Amniotic epithelial cell (primary cell): ENCODE measurements at regions not wholly inside any gene's neighbourhood (a gene's known extent, or its start where the extent isn't known, plus 50 kb on each side); places are given as distances from the start of the nearest gene placed in this dataset.
"Not testable (repeated sequence)": the region's sequence is repeated elsewhere in the genome, so short reads cannot be mapped to it uniquely, and the experiment has no call there.

Experiments used
- DNase-seq: peaks from one replicate; pipeline ENCODE4 v3.0.0-alpha.2; 2010; ENCODE audit warnings: low read depth

- peak; percentile 23 for DNase-seq
Observed at GRCh38 chr5:90056911-90057705, 352.4 kb downstream of the CETN3 start.

GRCh38 chr5:90055831-90056328 is 353.7 kb downstream of the CETN3 start:
- DNase-seq = peak; percentile 86

DNA sequence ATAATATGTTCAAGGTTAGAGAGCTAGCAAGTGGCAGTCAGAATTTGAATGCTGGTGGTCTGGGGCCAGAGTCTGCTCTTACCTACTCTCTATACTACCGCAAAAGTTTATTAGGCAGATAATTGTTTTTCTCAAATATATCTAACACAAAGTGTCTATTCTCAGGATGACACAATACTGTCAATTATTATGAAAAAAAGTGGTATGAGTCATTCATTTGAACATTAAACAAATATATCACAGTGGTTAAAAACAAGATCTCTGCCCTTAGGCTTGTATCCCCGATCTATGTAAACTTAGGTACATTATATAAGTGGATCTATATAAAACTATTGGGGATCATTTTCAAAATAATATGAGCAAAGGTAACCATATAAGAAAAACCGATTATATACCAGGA is 354.9 kb downstream of the CETN3 start:
- DNase-seq = peak; percentile 30

DNA sequence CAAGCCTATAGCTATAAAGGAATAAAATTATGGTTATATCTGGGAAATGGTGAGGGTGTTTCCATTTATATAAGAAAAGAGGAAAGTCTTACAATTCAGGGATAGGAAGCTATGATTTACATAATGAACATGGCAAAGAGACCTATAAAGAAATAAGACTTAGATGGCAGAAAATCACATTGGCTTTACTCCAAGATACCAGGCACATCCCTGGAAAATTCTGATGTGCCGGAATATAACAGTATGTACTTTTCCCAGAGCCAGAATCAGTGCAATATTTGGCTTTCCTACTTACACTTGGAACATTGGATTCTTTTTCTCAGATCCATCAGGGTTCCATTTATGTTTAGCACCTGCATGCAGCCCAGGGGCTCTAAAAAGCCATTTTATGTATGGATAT is 357.8 kb downstream of the CETN3 start:
- DNase-seq = no peak

DNA sequence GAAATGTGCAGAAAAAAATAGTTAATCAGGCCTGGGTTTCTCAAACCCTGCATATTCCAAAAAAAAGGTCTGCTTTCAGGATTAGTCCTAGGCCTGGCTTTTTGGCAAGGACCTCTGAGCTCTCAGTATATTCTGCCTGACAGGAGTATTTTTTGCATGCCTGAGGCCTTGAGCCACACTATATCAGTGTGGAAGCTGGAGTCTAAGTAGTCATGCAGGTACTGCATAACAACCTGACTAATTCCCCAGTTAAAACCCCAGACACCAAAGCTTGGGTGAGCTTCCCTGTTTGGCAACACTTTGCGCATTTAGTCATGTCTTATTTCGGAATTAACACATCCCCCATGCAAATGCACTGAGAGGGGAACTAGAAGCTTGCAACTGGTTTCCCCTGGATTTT is 359.5 kb downstream of the CETN3 start:
- DNase-seq = peak; percentile 13

DNA sequence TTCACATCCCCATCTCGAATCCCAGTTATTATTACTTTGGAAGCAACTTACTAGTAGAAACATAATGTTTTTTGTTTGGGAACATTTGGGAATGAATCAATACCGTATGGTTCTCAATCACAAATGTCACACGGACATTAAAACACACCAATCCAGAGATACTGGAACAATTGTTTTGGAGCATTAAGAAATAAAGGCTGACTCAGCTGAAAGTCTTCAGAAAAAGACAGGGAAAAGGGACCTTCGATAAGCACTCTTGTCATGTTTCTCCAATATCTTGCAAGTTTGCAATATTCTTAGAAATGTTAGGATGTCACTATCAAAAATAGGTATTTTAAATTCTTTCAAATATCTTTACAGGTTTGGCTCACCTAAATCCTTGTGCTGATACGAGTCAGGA is 362.4 kb downstream of the CETN3 start:
- no peak for DNase-seq

DNA sequence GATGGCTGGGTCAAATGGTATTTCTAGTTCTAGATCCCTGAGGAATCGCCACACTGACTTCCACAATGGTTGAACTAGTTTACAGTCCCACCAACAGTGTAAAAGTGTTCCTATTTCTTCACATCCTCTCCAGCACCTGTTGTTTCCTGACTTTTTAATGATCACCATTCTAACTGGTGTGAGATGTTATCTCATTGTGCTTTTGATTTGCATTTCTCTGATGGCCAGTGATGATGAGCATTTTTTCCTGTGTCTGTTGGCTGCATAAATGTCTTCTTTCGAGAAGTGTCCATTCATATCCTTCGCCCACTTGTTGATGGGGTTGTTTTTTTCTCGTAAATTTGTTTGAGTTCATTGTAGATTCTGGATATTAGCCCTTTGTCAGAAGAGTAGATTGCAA is 369.5 kb downstream of the CETN3 start:
- not testable (repeated sequence) for DNase-seq

DNA sequence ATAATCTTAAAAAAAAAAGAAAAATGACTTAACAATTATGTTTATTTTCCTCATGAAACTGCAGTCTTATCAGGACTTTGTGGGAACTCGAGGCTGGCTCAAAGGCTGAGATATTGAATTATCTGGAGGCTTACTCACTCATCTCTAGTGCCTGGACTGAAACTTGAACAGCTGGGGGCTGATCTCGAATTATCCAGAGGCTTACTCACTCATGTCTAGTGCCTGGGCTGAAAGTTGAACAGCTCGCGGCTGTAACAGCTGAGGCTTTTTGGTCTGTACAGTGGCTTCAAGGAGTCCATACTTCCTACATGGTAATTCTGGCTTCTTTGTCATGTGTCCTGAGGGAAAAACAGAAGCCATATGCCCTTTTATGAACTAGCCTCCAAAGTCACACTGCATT is 371.9 kb downstream of the CETN3 start:
- peak; percentile 96 for DNase-seq

GRCh38 chr5:90022711-90023053 is 386.9 kb downstream of the CETN3 start:
- DNase-seq = no peak

GRCh38 chr5:90022002-90022710 is 387.4 kb downstream of the CETN3 start:
- no peak for DNase-seq

- peak; percentile 95 for DNase-seq
Observed at GRCh38 chr5:90020575-90021538, 388.7 kb downstream of the CETN3 start.

- DNase-seq = no peak
Observed at GRCh38 chr5:90017239-90017638, 392.3 kb downstream of the CETN3 start.

DNA sequence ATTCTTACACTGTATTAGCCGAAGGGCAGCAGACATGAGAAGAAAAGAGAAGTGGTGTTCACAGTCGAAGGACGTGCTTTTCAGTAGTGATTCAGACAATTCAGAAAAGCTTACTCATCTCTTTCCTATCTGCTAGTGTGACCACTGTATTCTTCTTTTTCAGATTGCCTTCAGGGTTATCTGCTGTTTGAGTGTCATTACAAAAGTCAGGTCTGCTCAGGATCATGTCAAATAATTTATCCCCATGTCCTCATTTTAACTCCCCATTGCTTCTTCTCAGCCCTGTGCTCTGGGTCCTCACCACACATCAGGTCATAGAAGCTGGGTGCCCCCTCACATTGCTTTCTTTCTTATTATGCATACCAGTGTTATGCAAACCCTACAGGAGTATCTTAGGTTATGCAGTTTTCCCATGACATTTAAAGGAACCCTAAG is 394.0 kb downstream of the CETN3 start:
- DNase-seq = peak; percentile 98

DNA sequence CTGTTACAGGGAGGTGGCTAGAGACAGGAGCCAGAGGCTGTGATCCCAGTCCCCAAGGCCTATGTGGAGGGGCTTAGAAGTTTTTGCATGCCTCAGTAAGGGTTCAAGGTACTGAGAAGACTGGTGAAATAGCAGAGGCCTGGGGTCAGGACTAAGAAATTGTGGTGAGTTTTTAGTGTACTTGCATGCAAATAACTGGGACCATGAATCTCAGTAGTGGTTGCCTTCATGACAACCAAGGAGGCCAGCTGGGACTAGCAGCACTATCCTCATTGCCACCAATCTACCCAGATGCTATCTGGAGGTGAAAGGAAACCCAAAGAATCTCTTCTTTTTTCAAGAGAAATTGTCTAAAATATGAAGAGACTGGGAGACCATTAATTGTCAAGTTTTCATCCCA is 395.1 kb downstream of the CETN3 start:
- no peak for DNase-seq

GRCh38 chr5:90000351-90000750 is 409.2 kb downstream of the CETN3 start:
- DNase-seq = peak; percentile 16

DNA sequence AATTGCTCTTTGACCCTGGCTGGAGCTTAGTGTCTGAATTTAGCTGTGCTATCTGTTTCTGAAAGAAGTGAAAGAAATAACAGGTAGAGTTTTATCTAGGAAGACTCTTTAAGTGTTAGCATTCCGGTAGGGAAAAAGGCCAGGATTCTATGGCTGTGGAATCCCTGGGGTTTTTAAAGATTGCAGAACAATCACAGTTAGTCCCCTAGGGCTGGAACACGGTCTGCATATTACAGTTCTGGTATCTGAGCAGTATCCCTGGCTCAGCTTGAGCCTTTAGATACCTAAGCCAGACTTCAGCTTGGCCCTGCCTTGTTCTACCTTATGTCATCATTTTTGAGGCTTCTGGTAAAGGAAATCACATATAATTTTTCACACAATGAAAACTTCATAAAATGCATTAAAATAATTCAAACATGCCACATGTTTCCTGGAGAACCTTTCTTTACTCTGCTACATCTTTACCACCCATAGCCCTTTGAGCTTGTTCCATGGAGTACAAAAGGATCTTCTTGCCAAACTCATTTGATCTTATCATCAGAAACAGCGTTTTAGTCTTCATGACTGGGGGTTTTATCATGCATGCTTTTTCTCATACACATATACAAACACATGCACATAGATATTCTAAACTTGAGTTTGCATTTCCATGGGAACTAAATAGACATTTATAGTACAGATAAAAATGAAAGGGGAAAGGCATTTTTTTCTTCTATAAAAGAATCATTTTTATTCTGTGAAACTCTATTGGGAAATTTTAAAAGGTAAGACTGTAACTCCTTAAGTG is 410.8 kb downstream of the CETN3 start:
- no peak for DNase-seq

DNA sequence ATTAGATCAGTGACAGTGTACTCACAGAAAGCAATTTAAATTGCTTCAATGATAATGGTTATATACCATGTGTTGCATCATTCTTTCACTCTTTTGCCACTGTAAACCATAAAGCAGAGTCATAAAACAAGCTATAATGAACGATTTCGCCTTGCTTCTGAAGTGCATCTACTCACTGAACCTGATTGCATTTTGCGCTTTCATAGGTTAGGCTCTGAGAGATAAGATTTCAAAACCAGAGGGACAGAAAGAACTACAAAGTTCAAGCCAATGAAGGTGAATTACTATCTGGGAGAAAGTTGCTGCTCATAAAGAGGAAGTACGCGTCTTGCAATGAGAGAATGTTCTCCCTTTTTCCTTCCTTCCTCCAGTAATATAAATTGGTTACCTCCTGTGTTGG is 412.7 kb downstream of the CETN3 start:
- no peak for DNase-seq

DNA sequence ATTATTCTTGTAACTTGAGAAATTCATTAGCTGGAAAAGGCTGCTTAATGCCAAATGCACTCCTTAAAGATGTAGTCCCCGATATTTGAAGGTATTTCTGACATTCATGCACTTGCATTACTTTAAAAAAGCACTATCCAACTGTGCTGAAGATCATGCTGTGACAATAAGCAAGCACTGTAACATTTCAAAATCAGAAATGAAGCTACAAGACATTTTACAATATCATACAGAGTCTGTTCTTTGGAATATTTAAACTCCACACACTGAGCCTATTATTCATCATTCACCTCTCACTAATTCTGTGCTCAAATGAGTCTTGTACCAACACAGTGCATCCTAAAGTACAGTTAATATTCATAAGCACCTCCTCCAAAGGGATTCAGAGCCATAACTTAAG is 413.2 kb downstream of the CETN3 start:
- DNase-seq = no peak

GRCh38 chr5:89994266-89994665 is 415.3 kb downstream of the CETN3 start:
- no peak for DNase-seq

DNA sequence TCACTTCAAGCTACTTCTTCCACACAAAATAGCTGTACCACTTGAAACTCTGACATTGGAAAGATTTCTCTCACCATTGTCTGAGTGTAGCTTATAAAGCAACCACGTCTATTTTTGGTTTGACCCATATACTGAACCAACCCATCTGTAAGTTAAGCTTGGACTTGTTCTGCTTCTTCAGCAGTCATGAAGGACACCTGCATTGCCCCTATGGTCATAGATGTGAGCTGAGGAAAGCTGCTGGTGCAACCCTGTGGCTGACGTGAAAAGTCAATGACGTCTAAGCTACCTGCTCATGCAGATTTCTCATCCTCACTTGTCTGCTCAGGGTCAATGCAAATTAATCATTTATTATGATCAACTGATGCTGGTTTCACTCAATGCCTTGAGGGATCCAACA is 417.4 kb downstream of the CETN3 start:
- no peak for DNase-seq

- no peak for DNase-seq
Observed at GRCh38 chr5:89991592-89991991, 418.0 kb downstream of the CETN3 start.

DNA sequence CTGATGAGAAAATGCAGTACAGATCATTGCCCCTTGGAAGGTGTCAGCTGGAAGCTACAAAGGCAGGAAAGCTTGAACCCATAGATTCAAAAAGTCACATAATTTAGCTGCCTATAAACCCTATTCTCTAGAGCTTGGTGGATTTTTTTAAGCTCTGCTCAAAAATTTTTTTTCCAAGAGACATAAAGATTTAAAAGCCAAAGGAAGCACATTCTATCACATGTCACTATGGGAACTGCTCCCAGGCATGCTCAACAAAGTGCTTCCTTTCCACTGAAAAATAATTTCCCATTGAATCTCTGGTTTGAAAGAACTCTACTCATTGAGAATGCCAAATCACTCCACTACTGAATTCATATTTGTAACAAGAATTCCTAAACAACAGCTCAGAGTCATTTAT is 419.8 kb downstream of the CETN3 start:
- no peak for DNase-seq
